Stimulated activated CD4-positive, alpha-beta T cell treated with anti-CD3 and anti-CD28 coated beads, TNF-alpha, amount 100 ng/mL, for 24 hours (primary cell): ENCODE measurements at regions not wholly inside any gene's neighbourhood (a gene's known extent, or its start where the extent isn't known, plus 50 kb on each side); places are given as distances from the start of the nearest gene placed in this dataset.
"Not testable (repeated sequence)": the region's sequence is repeated elsewhere in the genome, so short reads cannot be mapped to it uniquely, and the experiment has no call there.

ENCODE experiments used
- DNase-seq, 3 experiments: peaks; one replicate each; pipeline ENCODE4 v3.0.0-alpha.2; 2020; ENCODE audit warnings: low read depth in 3 of 3

GRCh38 chr6:130715058-130715457, 112.1 kb upstream of the SMLR1 start:
- no peak for DNase-seq

GRCh38 chr6:130716466-130716865, 110.7 kb upstream of the SMLR1 start:
- no peak for DNase-seq

- DNase-seq: no peak
Measured at GRCh38 chr6:130717657-130718056, 109.5 kb upstream of the SMLR1 start.

DNA sequence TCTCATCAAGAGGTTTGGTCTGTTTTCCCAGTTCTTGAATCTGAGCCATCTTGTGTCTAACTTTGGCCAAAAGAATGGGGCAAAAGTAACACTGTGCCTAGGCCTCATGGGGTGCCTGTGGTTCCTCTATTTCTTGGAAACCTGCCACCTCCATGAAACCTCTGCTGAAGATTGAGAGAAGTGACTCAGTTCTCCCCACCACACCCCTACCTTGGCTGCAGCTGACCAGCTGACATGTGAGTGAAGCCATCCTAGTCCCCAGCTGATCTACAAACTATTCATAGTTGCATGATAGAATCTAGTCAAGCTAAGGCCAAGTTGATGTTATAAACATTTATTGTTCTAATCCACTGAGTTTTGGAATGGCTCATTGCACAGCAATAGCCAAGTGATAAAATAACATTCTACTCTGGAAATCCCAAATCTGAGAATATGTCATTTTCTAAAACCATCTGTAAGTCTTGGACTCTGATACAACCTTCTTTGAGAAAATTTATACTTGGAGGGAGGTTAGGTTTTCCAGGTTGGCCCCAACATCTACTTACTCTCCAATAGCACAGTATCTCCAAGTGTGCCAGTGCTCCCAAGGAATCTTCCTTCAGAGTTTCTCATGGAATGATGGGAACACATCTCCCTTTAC, 107.0 kb upstream of the SMLR1 start:
- no peak for DNase-seq

- DNase-seq: no peak
Measured at GRCh38 chr6:130724089-130724488, 103.1 kb upstream of the SMLR1 start.

DNA sequence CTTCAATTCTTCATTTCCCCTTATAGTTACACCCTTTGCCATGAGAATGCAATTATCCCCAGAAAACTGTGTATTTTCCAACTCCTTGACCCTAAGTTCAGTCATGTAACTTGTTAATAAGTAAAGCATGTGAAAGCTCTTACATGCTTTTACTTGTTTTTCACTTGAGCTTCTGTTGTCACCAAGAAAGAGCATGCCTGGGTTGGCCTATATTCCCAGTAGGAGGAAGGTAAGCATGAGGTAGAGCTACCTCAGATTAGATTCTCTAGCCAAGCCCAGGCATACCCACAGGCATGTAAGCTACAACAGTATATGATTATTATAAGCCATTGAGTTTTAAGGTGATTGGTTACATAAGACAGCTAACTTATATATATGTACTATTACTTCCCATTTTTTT, 101.7 kb upstream of the SMLR1 start:
- DNase-seq: no peak

GRCh38 chr6:130728064-130728463, 99.1 kb upstream of the SMLR1 start:
- not testable (repeated sequence) for DNase-seq

DNA sequence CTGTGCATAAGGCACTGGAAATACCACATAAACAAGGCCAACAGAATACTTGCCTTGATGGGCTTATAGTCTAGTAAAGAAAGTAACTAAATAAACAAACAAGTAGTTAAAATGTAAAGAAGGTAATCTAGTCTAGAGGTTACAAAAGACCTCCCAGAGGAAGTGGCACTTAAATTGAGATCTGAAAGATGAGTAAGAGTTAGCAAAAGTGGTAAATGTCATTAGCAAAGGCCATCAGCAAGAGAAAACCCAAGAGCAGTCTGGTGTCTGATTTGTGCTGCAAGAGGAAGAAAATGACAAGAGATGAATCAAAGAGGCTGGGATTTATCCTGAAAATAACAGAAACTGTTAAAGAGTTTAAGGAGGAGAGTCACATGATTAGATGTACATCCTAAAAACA, 96.6 kb upstream of the SMLR1 start:
- DNase-seq: no peak

GRCh38 chr6:130734161-130734560, 93.0 kb upstream of the SMLR1 start:
- no peak for DNase-seq

GRCh38 chr6:130740308-130740707, 86.9 kb upstream of the SMLR1 start:
- DNase-seq: no peak

DNA sequence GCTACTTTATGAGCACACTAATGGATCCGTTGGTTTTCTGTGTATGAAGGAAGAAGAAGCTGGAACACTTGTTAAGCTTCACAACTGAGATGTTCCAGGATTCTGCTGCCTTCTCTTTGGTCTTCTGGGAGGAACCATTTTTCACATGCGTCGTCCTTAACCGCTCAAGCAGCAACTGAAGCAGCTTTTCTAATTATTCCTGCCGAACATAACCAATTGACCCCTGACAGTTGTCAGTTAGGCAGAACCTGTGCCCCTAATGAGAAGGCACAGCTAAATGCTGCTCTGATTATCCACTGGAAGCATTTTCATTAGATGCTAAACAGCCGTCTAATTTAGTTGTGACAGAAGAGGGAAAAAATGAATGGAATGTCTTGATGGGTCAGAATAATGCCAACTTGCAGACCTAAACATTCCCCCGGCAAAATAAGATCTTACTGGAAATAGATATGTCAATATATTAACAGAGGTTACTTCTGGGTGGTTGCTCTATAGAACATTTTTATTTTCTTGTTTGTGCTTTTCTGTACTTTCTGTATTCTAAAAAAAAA, 85.0 kb upstream of the SMLR1 start:
- DNase-seq: no peak

- no peak for DNase-seq
Measured at GRCh38 chr6:130743175-130743574, 84.0 kb upstream of the SMLR1 start.

- no peak for DNase-seq
Measured at GRCh38 chr6:130744576-130745366, 82.4 kb upstream of the SMLR1 start.

DNA sequence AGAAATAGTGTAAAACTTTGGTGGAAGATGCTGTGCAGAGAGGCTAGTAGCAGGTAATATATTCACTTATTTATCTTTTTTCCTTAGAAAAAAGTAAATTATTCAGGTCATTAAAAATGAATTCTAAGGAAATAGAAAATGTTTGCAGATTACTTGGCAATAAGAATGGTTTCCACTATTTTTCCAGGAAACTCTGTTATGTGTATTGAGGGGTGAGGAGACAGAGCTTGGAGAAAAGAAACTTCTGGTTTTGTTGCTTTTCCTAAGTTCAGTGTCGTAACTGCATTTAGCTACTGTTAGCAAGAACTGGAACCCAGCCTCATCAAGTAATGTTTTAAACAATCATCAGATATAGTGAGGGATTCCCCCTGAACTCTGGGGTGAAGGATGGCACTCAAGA, 79.2 kb upstream of the SMLR1 start:
- DNase-seq: no peak

GRCh38 chr6:130749402-130749801, 77.8 kb upstream of the SMLR1 start:
- no peak for DNase-seq

DNA sequence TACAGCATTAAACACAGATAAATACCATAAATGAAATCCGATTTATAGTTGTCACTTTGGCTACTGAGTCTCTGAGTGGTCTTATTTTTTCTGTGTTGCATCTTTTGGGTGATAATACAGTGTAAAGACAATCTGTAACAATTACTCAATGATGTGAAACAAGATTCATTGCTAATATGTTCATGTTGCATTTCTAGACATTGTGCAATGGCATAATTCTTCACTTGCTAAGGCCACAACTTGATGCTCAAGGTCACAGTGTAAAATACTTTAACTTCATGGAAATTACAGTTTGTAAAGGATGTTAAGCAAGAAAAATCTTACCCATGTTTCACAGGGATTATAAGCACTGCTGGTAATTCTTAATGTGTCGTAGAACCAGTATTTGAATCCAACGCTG, 74.9 kb upstream of the SMLR1 start:
- DNase-seq: no peak

DNA sequence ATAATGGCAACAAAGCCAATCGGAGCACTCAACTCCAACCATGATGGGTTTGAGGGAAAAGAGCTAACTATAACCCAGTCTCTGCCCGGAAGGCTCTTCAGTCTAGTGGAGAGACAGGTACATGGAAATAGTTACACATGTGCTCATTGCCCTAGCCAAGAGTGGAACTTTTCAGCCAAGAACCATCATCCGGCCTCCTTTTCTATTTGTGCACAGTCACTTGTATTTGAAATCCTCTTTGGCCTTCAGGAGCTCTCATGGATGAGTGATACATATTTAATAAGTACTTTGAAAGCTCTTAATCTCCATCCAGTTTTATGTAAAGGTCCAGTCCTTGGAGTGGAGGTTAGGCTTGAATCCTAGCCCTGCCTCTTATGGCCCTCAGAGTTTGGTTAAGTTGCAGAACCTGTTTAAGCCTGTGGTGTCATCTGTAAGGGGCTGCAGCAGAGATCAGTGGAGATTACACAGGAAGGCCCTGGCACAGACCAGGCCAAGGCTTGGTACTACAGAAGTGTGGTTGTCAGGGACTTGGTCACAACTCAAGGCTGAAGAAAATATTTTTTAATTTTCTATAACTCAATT, 72.3 kb upstream of the SMLR1 start:
- DNase-seq: no peak

- no peak for DNase-seq
Measured at GRCh38 chr6:130755368-130756034, 71.7 kb upstream of the SMLR1 start.

DNA sequence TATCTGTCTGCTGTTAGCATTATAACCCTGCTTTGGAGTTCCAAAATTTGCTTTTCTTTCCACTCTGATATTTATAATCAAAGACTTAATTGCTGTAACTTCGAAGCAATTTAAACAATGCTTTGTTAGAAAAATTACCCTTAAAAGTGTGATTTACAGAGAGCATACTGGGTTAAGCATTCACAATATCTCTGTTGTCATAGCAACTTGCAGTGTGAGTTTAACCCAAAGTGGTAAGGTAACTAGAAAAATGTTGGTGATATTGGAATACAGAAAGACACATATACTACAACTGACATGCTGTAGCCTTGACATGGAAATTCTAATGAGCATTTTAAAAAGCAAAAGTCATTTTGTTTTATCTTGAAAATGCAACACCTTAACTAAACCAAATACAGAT, 70.4 kb upstream of the SMLR1 start:
- DNase-seq: no peak

GRCh38 chr6:130758813-130759212, 68.4 kb upstream of the SMLR1 start:
- no peak for DNase-seq

- no peak for DNase-seq
Measured at GRCh38 chr6:130760006-130760405, 67.2 kb upstream of the SMLR1 start.

GRCh38 chr6:130761286-130761685, 65.9 kb upstream of the SMLR1 start:
- no peak for DNase-seq
